Neural cell (in vitro differentiated cells): ENCODE measurements at regions not wholly inside any gene's neighbourhood (a gene's known extent, or its start where the extent isn't known, plus 50 kb on each side); places are given as distances from the start of the nearest gene placed in this dataset.

ENCODE experiments used
- H2AFZ ChIP-seq: fragments of 200-600, 300-800 bp; sonication (generic), shearing (Covaris generic); 2 replicates; pipeline ENCODE4 v1.6.0; 2014; ENCODE audit warnings: low read depth, mild to moderate bottlenecking, antibody characterized with exemption, low read length, moderate library complexity
- H3F3A ChIP-seq: fragments of 200-600 bp; shearing (Covaris generic); 2 replicates; pipeline ENCODE4 v1.6.1; 2016; ENCODE audit warnings: mild to moderate bottlenecking, moderate library complexity, mixed read lengths, antibody characterized with exemption, low read length; ENCODE audit not compliant: insufficient read depth, poor library complexity, severe bottlenecking
- H3K27ac ChIP-seq: fragments of 200-600, 300-800 bp; sonication (generic), shearing (Covaris generic); 2 replicates; pipeline ENCODE4 v1.5.1; 2014; ENCODE audit warnings: mild to moderate bottlenecking, low read length, moderate library complexity
- H3K27me3 ChIP-seq: fragments of 300-800, 200-600 bp; sonication (generic), shearing (Covaris generic); 2 replicates; pipeline ENCODE4 v1.6.0; 2014; ENCODE audit warnings: mild to moderate bottlenecking, low read depth, low read length, moderate library complexity; ENCODE audit not compliant: insufficient read depth
- H3K36me3 ChIP-seq: fragments of 300-800, 200-600 bp; sonication (generic), shearing (Covaris generic); 2 replicates; pipeline ENCODE4 v1.5.1; 2014; ENCODE audit warnings: mild to moderate bottlenecking, antibody characterized with exemption, low read length, moderate library complexity; ENCODE audit not compliant: insufficient read depth
- H3K4me2 ChIP-seq: fragments of 300-800, 200-600 bp; sonication (generic), shearing (Covaris generic); 2 replicates; pipeline ENCODE4 v1.6.0; 2014; ENCODE audit warnings: mild to moderate bottlenecking, low read length
- H3K4me3 ChIP-seq: fragments of 300-800, 200-600 bp; sonication (generic), shearing (Covaris generic); 2 replicates; pipeline ENCODE4 v1.5.1; 2014; ENCODE audit warnings: mild to moderate bottlenecking, low read length, moderate library complexity
- H3K79me2 ChIP-seq: fragments of 200-600 bp; shearing (Covaris generic); replicated peaks from 2 replicates; pipeline ENCODE4 v1.6.0; 2014; ENCODE audit warnings: mild to moderate bottlenecking, low read length, moderate library complexity; ENCODE audit not compliant: insufficient read depth
- H3K9ac ChIP-seq: fragments of 300-800, 200-600 bp; sonication (generic), shearing (Covaris generic); 2 replicates; pipeline ENCODE4 v1.6.1; 2016; ENCODE audit warnings: mild to moderate bottlenecking, low read length, mixed read lengths
- H3K9me2 ChIP-seq: fragments of 200-600 bp; shearing (Covaris generic); 2 replicates; pipeline ENCODE4 v1.6.1; 2016; ENCODE audit warnings: mild to moderate bottlenecking, low read length, mixed read lengths; ENCODE audit not compliant: insufficient read depth
- H3K9me3 ChIP-seq: fragments of 200-600, 300-800 bp; sonication (generic), shearing (Covaris generic); 2 replicates; pipeline ENCODE4 v1.6.1; 2016; ENCODE audit warnings: mild to moderate bottlenecking, mixed run types, low read length, moderate library complexity, mixed read lengths
- H4K20me1 ChIP-seq: fragments of 200-600 bp; shearing (Covaris generic); 2 replicates; pipeline ENCODE4 v1.6.1; 2016; ENCODE audit warnings: mild to moderate bottlenecking, mixed run types; ENCODE audit not compliant: insufficient read depth
- CTCF ChIP-seq: fragments of 450-650 bp; IDR thresholded peaks from 2 replicates; pipeline ENCODE4 v1.5.1; 2014; ENCODE audit warnings: antibody characterized with exemption, mild to moderate bottlenecking, moderate library complexity; ENCODE audit not compliant: poor library complexity, severe bottlenecking
- EP300 ChIP-seq: fragments of 450-650 bp; conservative IDR thresholded peaks from 2 replicates; pipeline ENCODE4 v1.6.1; 2014; ENCODE audit warnings: antibody characterized with exemption, mild to moderate bottlenecking, moderate library complexity; ENCODE audit not compliant: poor library complexity, severe bottlenecking
- EZH2 ChIP-seq: fragments of 200-600, 300-800 bp; shearing (Covaris generic), sonication (generic); IDR thresholded peaks from 2 replicates; pipeline ENCODE4 v1.6.1; 2014; ENCODE audit warnings: antibody characterized with exemption, low read length, borderline replicate concordance, mild to moderate bottlenecking; ENCODE audit not compliant: insufficient read depth, poor library complexity, severe bottlenecking
- MXI1 ChIP-seq: fragments of 450-650 bp; conservative IDR thresholded peaks from 2 replicates; pipeline ENCODE4 v1.6.1; 2014; ENCODE audit warnings: antibody characterized with exemption, mild to moderate bottlenecking; ENCODE audit not compliant: poor library complexity, severe bottlenecking
- POLR2AphosphoS5 ChIP-seq: IDR thresholded peaks from 2 replicates; pipeline ENCODE4 v1.6.1; 2012
- RAD21 ChIP-seq: fragments of 450-650 bp; conservative IDR thresholded peaks from 2 replicates; pipeline ENCODE4 v1.6.1; 2014; ENCODE audit warnings: antibody characterized with exemption, mild to moderate bottlenecking, moderate library complexity
- REST ChIP-seq: IDR thresholded peaks from 2 replicates; pipeline ENCODE4 v1.6.1; 2012; ENCODE audit warnings: borderline replicate concordance
- SMC3 ChIP-seq: fragments of 450-650 bp; conservative IDR thresholded peaks from 2 replicates; pipeline ENCODE4 v1.6.1; 2014; ENCODE audit warnings: antibody characterized with exemption, mild to moderate bottlenecking, moderate library complexity; ENCODE audit not compliant: poor library complexity
- TAF1 ChIP-seq: IDR thresholded peaks from 2 replicates; pipeline ENCODE4 v1.6.1; 2012; ENCODE audit warnings: low read depth

DNA sequence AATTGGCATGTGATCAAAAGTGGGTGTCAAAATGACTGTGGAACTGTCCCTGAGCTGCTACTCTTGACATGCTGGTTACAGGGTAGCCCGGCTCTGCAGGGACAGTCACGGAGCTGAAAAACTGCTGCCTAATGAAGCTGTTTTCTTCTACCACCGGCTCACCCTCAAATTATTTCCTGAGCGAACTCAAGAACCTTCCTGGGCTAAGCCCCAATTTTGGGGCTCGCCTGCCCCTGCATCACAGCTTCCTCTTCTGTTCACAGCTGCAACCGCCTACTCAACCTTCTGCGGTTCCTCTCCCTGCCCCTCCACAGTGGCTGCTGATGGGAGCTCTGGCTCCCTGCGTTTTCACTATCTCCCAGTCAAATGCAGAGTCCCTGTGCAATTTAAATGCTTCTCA, 110.8 kb upstream of the MLN start:
- Histone ChIP-seq H3K36me3 (no peaks in the 10 kb centered on the region), H3K9ac (no peak overlapping the region), H4K20me1 (no peaks in the 10 kb centered on the region), H3K9me3 (no peaks in the 10 kb centered on the region), H3F3A (no peaks in the 10 kb centered on the region), H2AFZ (no peak overlapping the region), H3K27ac (no peak overlapping the region), H3K4me2 (no peak overlapping the region), H3K4me3 (no peak overlapping the region), H3K27me3 (no peaks in the 10 kb centered on the region), H3K9me2 (no peaks in the 10 kb centered on the region), H3K79me2 (no peaks in the 10 kb centered on the region)
- TF ChIP-seq POLR2AphosphoS5 = no peak
- TF ChIP-seq MXI1 = no peak
- no peak for TF ChIP-seq TAF1
- TF ChIP-seq SMC3 = no peak
- no peak for TF ChIP-seq CTCF

DNA sequence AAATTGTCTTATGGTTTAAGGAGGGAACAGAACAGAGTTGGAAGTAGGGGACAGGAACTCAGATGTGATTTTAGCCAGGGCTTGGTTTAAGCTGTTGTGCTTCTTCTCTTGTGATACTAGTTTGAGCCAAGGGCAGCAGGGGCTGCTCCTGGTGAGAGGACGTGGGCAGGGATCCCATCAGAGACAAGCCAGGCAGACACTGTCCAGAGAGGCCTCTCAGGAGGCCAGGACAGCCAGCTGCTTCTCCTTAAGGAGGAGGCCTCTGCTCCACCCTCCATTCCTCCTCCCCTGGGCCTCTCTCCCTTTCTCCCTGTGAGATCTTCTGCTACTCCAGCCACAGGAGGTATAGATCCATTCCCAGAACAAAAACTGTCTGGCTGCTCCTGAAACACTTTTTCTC, 108.4 kb upstream of the MLN start:
- Histone ChIP-seq H3K27me3 (no peaks in the 10 kb centered on the region), H3K36me3 (no peaks in the 10 kb centered on the region), H3K9me3 (no peaks in the 10 kb centered on the region), H3K9me2 (no peaks in the 10 kb centered on the region), H2AFZ (no peak overlapping the region), H3K79me2 (no peaks in the 10 kb centered on the region), H3K4me2 (no peak overlapping the region), H4K20me1 (no peaks in the 10 kb centered on the region), H3K27ac (no peak overlapping the region), H3K9ac (no peak overlapping the region), H3F3A (no peaks in the 10 kb centered on the region), H3K4me3 (no peak overlapping the region)
- TF ChIP-seq POLR2AphosphoS5 (no peak), CTCF (no peak), EZH2 (no peak), REST (no peak), EP300 (no peak), TAF1 (no peak), MXI1 (no peak), RAD21 (no peak), SMC3 (no peak)
